Thyroid gland (tissue), 4 donors: ENCODE measurements at regions not wholly inside any gene's neighbourhood (a gene's known extent, or its start where the extent isn't known, plus 50 kb on each side); places are given as distances from the start of the nearest gene placed in this dataset.
"Not testable (repeated sequence)": the region's sequence is repeated elsewhere in the genome, so short reads cannot be mapped to it uniquely, and the experiment has no call there.

ENCODE experiments used
- CTCF ChIP-seq, 6 experiments: fragments of 200-600 bp in 3 of 6; fragments of 450-650 bp in 3 of 6; sonication (generic) in 3 of 6; IDR thresholded peaks; one replicate each; pipeline ENCODE4 v1.5.1; 2016 to 2019; ENCODE audit warnings: antibody characterized with exemption in 6 of 6, mild to moderate bottlenecking in 2 of 6, inconsistent platforms in 1 of 6, moderate library complexity in 1 of 6
- POLR2A ChIP-seq, 2 donors: fragments of 450-650 bp; IDR thresholded peaks; one replicate each; pipeline ENCODE4 v1.6.1; 2017; ENCODE audit warnings: antibody characterized with exemption in 2 of 2, mild to moderate bottlenecking in 2 of 2, moderate library complexity in 1 of 2

- TF ChIP-seq CTCF, POLR2A (IDR thresholded peaks at IDR 0.05): not testable (repeated sequence)
These were observed 144.4 kb downstream of the GASK1B start for GRCh38 chr4:158028381-158028780.
